Mucosa of descending colon (tissue), 3 donors: ENCODE measurements at regions not wholly inside any gene's neighbourhood (a gene's known extent, or its start where the extent isn't known, plus 50 kb on each side); places are given as distances from the start of the nearest gene placed in this dataset.

ENCODE experiments used
- ATAC-seq: fragments of 200-7000 bp; cut with Tn5 transposase; one replicate; pipeline ENCODE4 v1.9.1; 2020; ENCODE audit warnings: mild to moderate bottlenecking, moderate library complexity
- DNase-seq, 3 donors: peaks; one replicate each; pipeline ENCODE4 v3.0.0-alpha.2; 2020
- H3K36me3 ChIP-seq: fragments of 200-600 bp; one replicate; pipeline ENCODE4 v1.8.0; 2021; ENCODE audit warnings: low read depth, mild to moderate bottlenecking
- H3K4me1 ChIP-seq: fragments of 200-600 bp; one replicate; pipeline ENCODE4 v1.8.0; 2021; ENCODE audit warnings: low read depth, mild to moderate bottlenecking
- H3K4me3 ChIP-seq: fragments of 200-600 bp; one replicate; pipeline ENCODE4 v1.8.0; 2021; ENCODE audit warnings: mild to moderate bottlenecking
- H3K9me3 ChIP-seq: fragments of 200-600 bp; one replicate; pipeline ENCODE4 v1.8.0; 2021; ENCODE audit warnings: mild to moderate bottlenecking
- intact Hi-C, 2 donors: fragments of 100-400 bp; cut with DNase I in 1 of 2; cut with micrococcal nuclease in 1 of 2; formaldehyde crosslinking; loops; one replicate each; pipeline versions ENCODE4 v1.11.0 to v1.11.1; 2022; cut with DNase I, micrococcal nuclease
- TF ChIP-seq, protein P1 (sequence below): fragments of 200-600 bp; IDR thresholded peaks from one replicate; pipeline ENCODE4 v1.8.0; 2022; ENCODE audit warnings: antibody characterized with exemption, mild to moderate bottlenecking
- donor health status: DM: no; HTN: no; CAD: no; lungs with moderate emphysema.
- donor health status: DM: no; HTN: no; CAD: no.
- donor health status: DM: no; HTN: yes; CAD: no.

DNA sequence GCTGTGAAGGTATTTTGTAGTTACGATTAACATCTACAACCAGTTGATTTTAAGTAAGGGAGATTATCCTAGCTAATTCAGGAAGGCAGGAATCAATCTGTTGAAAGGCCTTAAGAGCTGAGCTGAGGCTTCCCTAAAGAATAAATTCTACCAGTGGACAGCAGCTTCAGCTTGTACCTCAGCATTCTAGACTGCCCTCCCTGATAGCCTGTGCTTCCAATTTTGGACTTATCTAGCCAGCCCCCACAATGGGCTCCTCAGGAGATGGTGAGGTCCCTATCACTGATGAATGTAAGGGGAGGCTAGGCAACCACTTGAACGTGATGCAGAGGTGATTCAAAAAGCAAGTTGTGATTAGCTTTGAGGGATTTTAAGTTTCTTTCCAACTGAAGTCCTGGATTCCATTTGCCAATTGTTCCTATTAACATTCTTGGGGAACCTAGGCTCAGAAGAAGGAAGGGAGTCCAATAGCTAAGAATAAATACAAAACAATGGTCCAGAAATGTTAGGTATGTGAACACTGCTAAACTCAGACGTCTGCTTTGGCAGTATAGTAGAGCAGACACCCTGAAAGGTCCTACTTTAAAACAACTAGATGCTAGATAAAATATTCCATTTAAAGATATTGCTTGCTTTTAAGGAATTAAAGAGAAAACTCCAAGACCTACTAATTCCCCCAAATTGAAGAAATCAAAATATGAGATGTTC is 404.3 kb upstream of the TENM4 start:
- no peak overlapping the region for H3K4me3 ChIP-seq
- intact Hi-C loops = no loop called here
- DNase-seq = no peak
- H3K36me3 ChIP-seq = no peaks in the 10 kb centered on the region
- no peaks in the 10 kb centered on the region for H3K4me1 ChIP-seq
- ATAC-seq = no peak
- no peaks in the 10 kb centered on the region for H3K9me3 ChIP-seq
- TF ChIP-seq, protein P1, sequence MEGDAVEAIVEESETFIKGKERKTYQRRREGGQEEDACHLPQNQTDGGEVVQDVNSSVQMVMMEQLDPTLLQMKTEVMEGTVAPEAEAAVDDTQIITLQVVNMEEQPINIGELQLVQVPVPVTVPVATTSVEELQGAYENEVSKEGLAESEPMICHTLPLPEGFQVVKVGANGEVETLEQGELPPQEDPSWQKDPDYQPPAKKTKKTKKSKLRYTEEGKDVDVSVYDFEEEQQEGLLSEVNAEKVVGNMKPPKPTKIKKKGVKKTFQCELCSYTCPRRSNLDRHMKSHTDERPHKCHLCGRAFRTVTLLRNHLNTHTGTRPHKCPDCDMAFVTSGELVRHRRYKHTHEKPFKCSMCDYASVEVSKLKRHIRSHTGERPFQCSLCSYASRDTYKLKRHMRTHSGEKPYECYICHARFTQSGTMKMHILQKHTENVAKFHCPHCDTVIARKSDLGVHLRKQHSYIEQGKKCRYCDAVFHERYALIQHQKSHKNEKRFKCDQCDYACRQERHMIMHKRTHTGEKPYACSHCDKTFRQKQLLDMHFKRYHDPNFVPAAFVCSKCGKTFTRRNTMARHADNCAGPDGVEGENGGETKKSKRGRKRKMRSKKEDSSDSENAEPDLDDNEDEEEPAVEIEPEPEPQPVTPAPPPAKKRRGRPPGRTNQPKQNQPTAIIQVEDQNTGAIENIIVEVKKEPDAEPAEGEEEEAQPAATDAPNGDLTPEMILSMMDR = no peak

DNA sequence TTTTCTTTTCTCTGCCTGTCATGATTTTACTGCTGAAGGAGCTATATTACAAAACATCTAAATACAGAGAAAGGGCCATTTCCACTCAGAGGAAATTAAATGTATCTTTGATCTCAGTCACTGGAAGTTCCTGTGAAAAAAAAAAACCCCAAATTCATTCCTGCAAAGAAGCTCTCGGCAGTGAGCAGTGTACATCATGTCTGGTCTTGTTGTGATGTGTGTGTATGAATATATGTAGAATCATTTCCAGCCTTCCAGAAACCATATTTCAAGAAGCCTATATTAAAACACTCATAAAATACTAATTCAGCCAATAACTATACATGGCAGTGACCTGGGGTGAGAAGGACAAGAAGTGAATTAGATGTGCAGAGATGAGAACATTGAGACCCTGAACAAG is 393.2 kb upstream of the TENM4 start:
- TF ChIP-seq, protein P1 = no peak
- H3K36me3 ChIP-seq = no peaks in the 10 kb centered on the region
- H3K9me3 ChIP-seq = no peaks in the 10 kb centered on the region
- no peaks in the 10 kb centered on the region for H3K4me1 ChIP-seq
- no peak overlapping the region for H3K4me3 ChIP-seq
- intact Hi-C loops = no loop called here
- no peak for ATAC-seq
- DNase-seq = no peak

DNA sequence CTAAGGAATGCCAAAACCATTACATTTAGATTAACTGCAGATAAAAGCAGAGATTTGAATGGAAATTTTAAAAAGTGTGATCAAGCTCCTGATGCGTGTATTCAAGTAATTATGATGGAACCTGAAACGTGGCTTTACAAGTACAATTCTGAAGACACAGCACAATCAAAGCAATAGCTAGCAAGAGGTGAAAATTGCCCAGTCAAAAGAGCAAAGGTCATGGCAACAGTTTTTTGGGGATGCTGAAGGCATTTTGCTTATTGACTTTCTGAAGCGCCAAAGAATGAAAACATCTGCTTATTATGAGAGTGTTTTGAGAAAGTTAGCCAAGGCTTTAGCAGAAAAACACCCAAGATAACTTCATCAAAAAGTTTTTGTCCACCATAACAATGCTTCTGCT is 389.6 kb upstream of the TENM4 start:
- no peak for DNase-seq
- H3K4me3 ChIP-seq = no peak overlapping the region
- intact Hi-C loops = no loop called here
- no peaks in the 10 kb centered on the region for H3K9me3 ChIP-seq
- H3K36me3 ChIP-seq = no peaks in the 10 kb centered on the region
- no peaks in the 10 kb centered on the region for H3K4me1 ChIP-seq
- TF ChIP-seq, protein P1 = no peak
- no peak for ATAC-seq

DNA sequence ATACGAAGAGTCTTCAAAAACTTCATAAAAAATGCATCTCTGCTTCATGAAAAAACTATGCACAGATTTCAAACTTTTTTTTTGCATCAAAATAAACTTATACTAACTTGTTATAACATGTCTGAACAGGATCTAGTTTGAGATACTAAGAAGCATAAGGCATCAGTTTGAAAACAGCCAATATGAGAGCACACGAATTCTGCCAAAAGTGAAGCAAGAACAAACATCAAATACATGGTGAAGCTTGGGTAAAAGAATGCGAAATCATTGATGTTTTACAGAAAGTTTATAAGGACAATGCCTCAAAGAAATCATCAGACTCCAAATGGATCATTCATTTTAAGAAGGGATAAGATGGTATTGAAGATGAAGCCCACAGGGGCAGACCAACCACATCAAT is 389.1 kb upstream of the TENM4 start:
- Histone ChIP-seq H3K4me1 (no peaks in the 10 kb centered on the region), H3K36me3 (no peaks in the 10 kb centered on the region), H3K4me3 (no peak overlapping the region), H3K9me3 (no peaks in the 10 kb centered on the region)
- intact Hi-C loops = no loop called here
- TF ChIP-seq, protein P1 = no peak
- DNase-seq (no peak), ATAC-seq (no peak)

DNA sequence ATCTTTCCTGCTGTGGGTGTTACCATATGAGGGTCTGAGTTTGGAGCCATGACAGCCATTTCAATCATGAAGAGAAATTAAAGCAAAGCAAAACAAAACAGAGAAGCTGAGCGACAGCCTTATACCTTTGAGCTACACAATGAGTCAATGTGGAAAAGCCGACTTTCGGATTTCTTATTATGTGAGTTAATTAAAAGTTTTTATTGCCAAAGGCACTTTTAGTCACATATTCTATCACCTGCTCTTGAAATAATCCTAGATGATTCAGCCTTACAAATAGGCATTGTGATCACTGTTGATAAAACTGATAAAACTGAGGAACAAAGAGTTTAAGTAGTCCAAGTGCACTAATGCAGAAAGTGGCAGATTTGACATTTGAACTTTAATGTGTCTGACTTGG is 381.9 kb upstream of the TENM4 start:
- Histone ChIP-seq H3K36me3 (no peaks in the 10 kb centered on the region), H3K4me3 (no peak overlapping the region), H3K4me1 (no peaks in the 10 kb centered on the region), H3K9me3 (no peaks in the 10 kb centered on the region)
- TF ChIP-seq, protein P1 = no peak
- no peak for DNase-seq
- intact Hi-C loops = no loop called here
- no peak for ATAC-seq

DNA sequence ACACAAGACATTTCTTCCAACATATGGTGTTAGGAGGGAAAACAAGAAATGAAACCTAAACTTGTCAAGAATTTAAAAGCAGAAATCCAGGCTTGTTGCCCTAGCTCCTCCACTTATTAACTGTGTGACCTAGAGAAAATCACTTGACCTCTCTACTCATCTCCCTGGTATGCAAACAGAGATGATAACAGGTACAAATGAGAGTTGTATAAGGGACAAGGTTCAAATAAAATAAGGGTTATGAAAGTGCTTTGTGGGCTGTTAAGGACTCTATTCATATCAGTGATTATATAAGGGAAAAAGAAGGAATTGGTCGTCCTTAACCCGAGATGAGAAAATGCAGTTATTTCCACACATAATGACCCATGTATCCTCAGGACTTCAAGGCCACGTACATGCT is 372.7 kb upstream of the TENM4 start:
- no peak for DNase-seq

More for the DNA sequence above, 372.7 kb upstream of the TENM4 start:
- Histone ChIP-seq H3K36me3 (no peaks in the 10 kb centered on the region), H3K4me1 (peaks cover 4% of the 10 kb centered on the region), H3K9me3 (no peaks in the 10 kb centered on the region), H3K4me3 (no peak overlapping the region)
- TF ChIP-seq, protein P1 = no peak
- ATAC-seq = no peak
- intact Hi-C loops = no loop called here
